SK-N-SH (cell line): ENCODE measurements at regions not wholly inside any gene's neighbourhood (a gene's known extent, or its start where the extent isn't known, plus 50 kb on each side); places are given as distances from the start of the nearest gene placed in this dataset.

ENCODE experiments used
- CTCF ChIP-seq: fragments of 200-600 bp; sonication (generic); IDR thresholded peaks from 2 replicates; pipeline ENCODE4 v1.6.1; 2017; ENCODE audit warnings: antibody characterized with exemption, mild to moderate bottlenecking, moderate library complexity
- GABPA ChIP-seq: IDR thresholded peaks from 2 replicates; pipeline ENCODE4 v1.4.0; 2012; ENCODE audit warnings: low read depth, mild to moderate bottlenecking
- POLR2AphosphoS5 ChIP-seq: IDR thresholded peaks from 2 replicates; pipeline ENCODE4 v1.6.1; 2012; ENCODE audit warnings: low read depth, low read length
- SMC3 ChIP-seq: IDR thresholded peaks from 2 replicates; pipeline ENCODE4 v1.6.1; 2012; ENCODE audit warnings: low read depth, low read length, improper control_type of control experiment
- TCF12 ChIP-seq: IDR thresholded peaks from 2 replicates; pipeline ENCODE4 v1.4.0; 2012

- TF ChIP-seq CTCF (no peak), GABPA (no peak), POLR2AphosphoS5 (no peak), TCF12 (no peak), SMC3 (no peak)
These were observed 1947.6 kb upstream of the IGFBP7 start for GRCh38 chr4:59057804-59058203.
